B cell (primary cell): ENCODE measurements at regions not wholly inside any gene's neighbourhood (a gene's known extent, or its start where the extent isn't known, plus 50 kb on each side); places are given as distances from the start of the nearest gene placed in this dataset.

Source experiments
- EZH2 ChIP-seq: IDR thresholded peaks from 2 replicates; pipeline ENCODE4 v1.6.1; 2012; ENCODE audit warnings: borderline replicate concordance, low read depth, mild to moderate bottlenecking, moderate library complexity, low read length; ENCODE audit not compliant: insufficient read depth, poor library complexity, severe bottlenecking
- TF ChIP-seq, protein P1 (sequence below): fragments of 200-600 bp; IDR thresholded peaks from one replicate; pipeline ENCODE4 v1.8.0; 2022; ENCODE audit warnings: antibody characterized with exemption, mild to moderate bottlenecking

DNA sequence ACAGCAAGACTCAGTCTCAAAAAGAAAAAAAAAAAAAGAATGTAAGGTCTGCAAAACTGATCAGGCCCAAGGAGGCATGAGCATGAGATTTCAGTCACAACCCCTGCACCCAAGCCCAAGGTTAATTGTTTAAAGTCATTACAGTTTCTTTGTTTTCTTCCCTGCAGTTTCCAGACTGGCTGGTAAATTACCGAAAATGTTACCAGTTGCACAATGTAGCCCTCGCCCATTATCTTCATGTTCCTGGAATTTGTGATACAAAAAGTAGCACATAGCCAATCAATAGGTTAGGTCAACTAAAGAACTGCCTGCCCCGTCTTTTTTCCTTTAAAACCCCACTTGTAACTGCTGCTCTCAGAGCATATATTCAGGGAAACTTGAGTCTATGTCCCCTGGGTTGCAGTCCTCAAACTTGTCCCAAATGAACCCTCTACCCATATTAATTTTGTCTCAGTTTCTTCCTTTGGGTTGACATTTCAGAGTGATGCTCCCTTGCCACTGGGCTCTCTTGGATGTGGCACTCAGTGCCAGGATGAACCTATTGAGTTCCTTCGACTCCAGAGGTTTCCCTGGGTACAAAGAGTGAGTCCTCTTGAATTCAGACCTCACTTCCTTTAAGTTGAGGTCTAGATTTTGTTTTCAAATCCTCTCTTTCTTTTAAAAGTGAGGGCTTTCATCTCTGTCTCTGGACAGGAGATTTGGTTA is 216.2 kb upstream of the HS6ST1 start:
- TF ChIP-seq, protein P1, sequence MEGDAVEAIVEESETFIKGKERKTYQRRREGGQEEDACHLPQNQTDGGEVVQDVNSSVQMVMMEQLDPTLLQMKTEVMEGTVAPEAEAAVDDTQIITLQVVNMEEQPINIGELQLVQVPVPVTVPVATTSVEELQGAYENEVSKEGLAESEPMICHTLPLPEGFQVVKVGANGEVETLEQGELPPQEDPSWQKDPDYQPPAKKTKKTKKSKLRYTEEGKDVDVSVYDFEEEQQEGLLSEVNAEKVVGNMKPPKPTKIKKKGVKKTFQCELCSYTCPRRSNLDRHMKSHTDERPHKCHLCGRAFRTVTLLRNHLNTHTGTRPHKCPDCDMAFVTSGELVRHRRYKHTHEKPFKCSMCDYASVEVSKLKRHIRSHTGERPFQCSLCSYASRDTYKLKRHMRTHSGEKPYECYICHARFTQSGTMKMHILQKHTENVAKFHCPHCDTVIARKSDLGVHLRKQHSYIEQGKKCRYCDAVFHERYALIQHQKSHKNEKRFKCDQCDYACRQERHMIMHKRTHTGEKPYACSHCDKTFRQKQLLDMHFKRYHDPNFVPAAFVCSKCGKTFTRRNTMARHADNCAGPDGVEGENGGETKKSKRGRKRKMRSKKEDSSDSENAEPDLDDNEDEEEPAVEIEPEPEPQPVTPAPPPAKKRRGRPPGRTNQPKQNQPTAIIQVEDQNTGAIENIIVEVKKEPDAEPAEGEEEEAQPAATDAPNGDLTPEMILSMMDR = no peak
- TF ChIP-seq EZH2 = no peak
